Lower leg skin (tissue), 3 donors: ENCODE measurements at regions not wholly inside any gene's neighbourhood (a gene's known extent, or its start where the extent isn't known, plus 50 kb on each side); places are given as distances from the start of the nearest gene placed in this dataset.

Experiments used
- POLR2A ChIP-seq, 2 donors: fragments of 450-650 bp; IDR thresholded peaks; one replicate each; pipeline ENCODE4 v1.6.1; 2016 to 2017; ENCODE audit warnings: antibody characterized with exemption in 2 of 2, mild to moderate bottlenecking in 1 of 2, moderate library complexity in 1 of 2
- TF ChIP-seq, protein P1 (sequence below), 3 donors: fragments of 450-650 bp; IDR thresholded peaks; one replicate each; pipeline ENCODE4 v1.5.1; 2016; ENCODE audit warnings: antibody characterized with exemption in 3 of 3, mild to moderate bottlenecking in 3 of 3, moderate library complexity in 2 of 3

DNA sequence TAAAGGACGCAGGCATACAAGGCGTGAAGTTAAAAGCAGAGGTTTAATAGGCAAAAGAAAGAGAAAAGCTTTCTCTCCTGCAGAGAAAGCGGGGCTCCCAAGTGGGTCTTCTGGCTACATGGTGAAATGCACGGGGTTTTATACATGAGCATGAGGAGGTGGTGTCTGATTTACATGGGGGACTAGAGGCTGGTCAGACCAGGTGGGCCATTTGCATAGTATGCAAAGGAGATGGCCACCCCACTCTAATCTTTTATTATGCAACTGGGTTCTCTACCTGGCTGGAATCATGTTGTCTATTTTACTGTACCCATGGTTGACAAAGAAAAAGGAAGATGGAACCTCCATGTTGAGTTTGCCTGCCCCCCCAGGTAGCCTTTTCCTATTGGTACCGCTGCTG lies 356.2 kb downstream of the KCNJ3 start:
- TF ChIP-seq, protein P1, sequence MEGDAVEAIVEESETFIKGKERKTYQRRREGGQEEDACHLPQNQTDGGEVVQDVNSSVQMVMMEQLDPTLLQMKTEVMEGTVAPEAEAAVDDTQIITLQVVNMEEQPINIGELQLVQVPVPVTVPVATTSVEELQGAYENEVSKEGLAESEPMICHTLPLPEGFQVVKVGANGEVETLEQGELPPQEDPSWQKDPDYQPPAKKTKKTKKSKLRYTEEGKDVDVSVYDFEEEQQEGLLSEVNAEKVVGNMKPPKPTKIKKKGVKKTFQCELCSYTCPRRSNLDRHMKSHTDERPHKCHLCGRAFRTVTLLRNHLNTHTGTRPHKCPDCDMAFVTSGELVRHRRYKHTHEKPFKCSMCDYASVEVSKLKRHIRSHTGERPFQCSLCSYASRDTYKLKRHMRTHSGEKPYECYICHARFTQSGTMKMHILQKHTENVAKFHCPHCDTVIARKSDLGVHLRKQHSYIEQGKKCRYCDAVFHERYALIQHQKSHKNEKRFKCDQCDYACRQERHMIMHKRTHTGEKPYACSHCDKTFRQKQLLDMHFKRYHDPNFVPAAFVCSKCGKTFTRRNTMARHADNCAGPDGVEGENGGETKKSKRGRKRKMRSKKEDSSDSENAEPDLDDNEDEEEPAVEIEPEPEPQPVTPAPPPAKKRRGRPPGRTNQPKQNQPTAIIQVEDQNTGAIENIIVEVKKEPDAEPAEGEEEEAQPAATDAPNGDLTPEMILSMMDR (IDR thresholded peaks at IDR 0.05), result no peak
- no peak for TF ChIP-seq POLR2A (IDR thresholded peaks at IDR 0.05)
